ENCODE measurements at regions not wholly inside any gene's neighbourhood (a gene's known extent, or its start where the extent isn't known, plus 50 kb on each side); places are given as distances from the start of the nearest gene placed in this dataset.
A peak's percentile ranks its signal among the peaks of the same experiment; 100 is the strongest.

DNA sequence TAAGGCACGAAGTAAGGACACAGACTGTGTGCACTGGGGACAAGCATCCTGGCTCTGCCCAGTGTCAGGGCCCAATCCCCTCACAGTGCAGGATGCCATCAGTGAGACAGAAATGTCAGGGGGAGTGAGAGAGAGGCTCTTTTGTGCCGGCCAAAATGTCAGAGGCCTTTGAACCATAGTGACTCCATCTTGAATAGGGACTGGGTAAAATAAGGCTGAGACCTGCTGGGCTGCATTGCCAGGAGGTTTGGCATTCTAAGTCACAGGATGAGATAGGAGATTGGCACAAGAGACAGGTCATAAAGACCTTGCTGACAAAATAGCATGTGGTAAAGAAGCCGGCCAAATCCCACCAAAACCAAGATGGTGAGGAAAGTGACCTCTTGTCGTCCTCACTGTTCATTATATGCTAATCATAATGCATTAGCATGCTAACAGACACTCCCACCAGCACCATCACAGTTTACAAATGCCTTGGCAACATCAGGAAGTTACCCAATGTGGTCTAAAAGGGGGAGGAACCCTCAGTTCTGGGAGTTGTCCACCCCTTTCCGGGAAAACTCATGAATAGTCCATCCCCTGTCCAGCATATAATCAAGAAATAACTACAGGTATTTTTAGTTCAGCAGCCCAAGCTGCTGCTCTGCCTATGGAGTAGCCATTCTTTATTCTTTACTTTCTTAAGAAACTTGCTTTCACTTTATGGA, 337.4 kb downstream of the LPIN1 start:
- ChIA-PET POLR2A (interaction anchor here (0.8 to 1.7 kb wide), 2 partner anchors 11 to 26 kb away, joined by 3 to 10 read pairs; no protein-coding TSS in a partner anchor), CTCF (ENCODE audit: unreplicated experiment) (no interaction called here)
- Histone ChIP-seq H3K4me1 (ENCODE audit: insufficient read depth, low read length, poor library complexity, severe bottlenecking) (peaks cover 13% of the 10 kb centered on the region), H3K9me3 (ENCODE audit: low read length) (no peaks in the 10 kb centered on the region), H3K27ac (ENCODE audit: low read depth, low read length, poor library complexity, severe bottlenecking) (no peak overlapping the region), H3K4me2 (ENCODE audit: low read length) (no peak overlapping the region), H3K4me3 (ENCODE audit: low read depth, low read length, poor library complexity, severe bottlenecking) (no peak overlapping the region), H4K20me1 (ENCODE audit: insufficient read depth, low read length) (no peaks in the 10 kb centered on the region), H3K79me2 (ENCODE audit: insufficient read depth, low read depth, low read length) (no peaks in the 10 kb centered on the region), H3K9me2 (ENCODE audit: insufficient read depth, low read length) (no peaks in the 10 kb centered on the region), H2AFZ (ENCODE audit: low read length) (no peak overlapping the region), H3K36me3 (ENCODE audit: insufficient read depth, low read length) (no peaks in the 10 kb centered on the region)
- DNase-seq (ENCODE audit: low spot score): no peak
- intact Hi-C loops (cut with micrococcal nuclease; ENCODE audit: unreplicated experiment): no loop called here
- no peak for TF ChIP-seq CTCF (conservative IDR thresholded peaks at IDR 0.05; ENCODE audit: low read length)
- no peak for TF ChIP-seq EZH2phosphoT487 (IDR thresholded peaks at IDR 0.05; ENCODE audit: borderline replicate concordance, low read depth, low read length)
- BruUV-seq (replicated peaks): no TSS peak

DNA sequence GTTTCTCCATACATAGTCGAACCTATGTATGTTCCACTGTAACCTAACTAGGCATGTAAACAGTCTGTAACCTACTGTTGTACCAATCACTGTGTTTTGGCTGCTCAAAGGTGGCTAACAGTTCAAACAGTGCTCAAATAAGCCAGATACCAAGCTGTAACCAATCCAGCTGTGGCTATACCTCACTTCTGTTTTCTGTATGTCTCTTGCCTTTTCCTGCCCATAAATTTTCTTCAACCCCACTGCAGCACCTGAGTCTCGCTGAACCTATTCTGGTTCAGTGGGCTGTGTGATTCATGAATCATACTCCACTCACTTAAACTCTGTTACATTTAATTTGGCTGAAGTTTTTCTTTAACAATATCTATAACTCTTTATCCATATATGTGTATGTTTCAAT, 340.7 kb downstream of the LPIN1 start:
- CTCF ChIA-PET (ENCODE audit: unreplicated experiment): no interaction called here

More for the DNA sequence above, 340.7 kb downstream of the LPIN1 start:
- Histone ChIP-seq H2AFZ (ENCODE audit: low read length) (peak overlapping the region; percentile 14; the same call in 1 of the 2 replicates), H3K4me1 (ENCODE audit: insufficient read depth, low read length, poor library complexity, severe bottlenecking) (peaks cover 13% of the 10 kb centered on the region), H3K9me2 (ENCODE audit: insufficient read depth, low read length) (no peaks in the 10 kb centered on the region), H4K20me1 (ENCODE audit: insufficient read depth, low read length) (no peaks in the 10 kb centered on the region), H3K27ac (ENCODE audit: low read depth, low read length, poor library complexity, severe bottlenecking) (no peak overlapping the region), H3K4me3 (ENCODE audit: low read depth, low read length, poor library complexity, severe bottlenecking) (no peak overlapping the region), H3K36me3 (ENCODE audit: insufficient read depth, low read length) (no peaks in the 10 kb centered on the region), H3K9me3 (ENCODE audit: low read length) (no peaks in the 10 kb centered on the region), H3K4me2 (ENCODE audit: low read length) (0 out of 2 replicates have a peak overlapping the region, but pooled peaks have one; percentile 13), H3K79me2 (ENCODE audit: insufficient read depth, low read depth, low read length) (no peaks in the 10 kb centered on the region)
- BruUV-seq (replicated peaks): no TSS peak
- intact Hi-C loops (cut with micrococcal nuclease; ENCODE audit: unreplicated experiment): no loop called here
- DNase-seq (ENCODE audit: low spot score): peak; percentile 16
- TF ChIP-seq EZH2phosphoT487 (IDR thresholded peaks at IDR 0.05; ENCODE audit: borderline replicate concordance, low read depth, low read length) (no peak), CTCF (conservative IDR thresholded peaks at IDR 0.05; ENCODE audit: low read length) (no peak)
- POLR2A ChIA-PET: interaction anchor here (1.0 to 2.1 kb wide), 5 partner anchors 9 to 30 kb away, joined by 3 to 6 read pairs (median 3); no protein-coding TSS in a partner anchor
